GM23338 (cell line): ENCODE measurements at regions not wholly inside any gene's neighbourhood (a gene's known extent, or its start where the extent isn't known, plus 50 kb on each side); places are given as distances from the start of the nearest gene placed in this dataset.
A peak's percentile ranks its signal among the peaks of the same experiment; 100 is the strongest.
"Not testable (repeated sequence)": the region's sequence is repeated elsewhere in the genome, so short reads cannot be mapped to it uniquely, and the experiment has no call there.

Source experiments
- ATAC-seq: fragments of 200-7000 bp; cut with Tn5 transposase; 3 replicates; pipeline ENCODE4 v1.9.1; 2020
- DNase-seq: peaks from one replicate; pipeline ENCODE4 v3.0.0-alpha.2; 2015; ENCODE audit warnings: low spot score
- H2AFZ ChIP-seq: fragments of 200-600 bp; sonication (generic); 2 replicates; pipeline ENCODE4 v1.8.0; 2016; ENCODE audit warnings: antibody characterized with exemption, mild to moderate bottlenecking, moderate library complexity
- H3F3A ChIP-seq: fragments of 200-600 bp; sonication (generic); replicated peaks from 2 replicates; pipeline ENCODE4 v1.8.0; 2017; ENCODE audit warnings: antibody characterized with exemption, mixed run types, low read depth
- H3K27ac ChIP-seq: fragments of 200-600 bp; sonication (generic); 2 replicates; pipeline ENCODE4 v1.6.1; 2016; ENCODE audit warnings: low read depth
- H3K27me3 ChIP-seq: fragments of 200-600 bp; sonication (generic); 2 replicates; pipeline ENCODE4 v1.8.0; 2016; ENCODE audit warnings: mild to moderate bottlenecking, mixed run types, moderate library complexity; ENCODE audit not compliant: insufficient read depth
- H3K36me3 ChIP-seq: fragments of 200-600 bp; sonication (generic); 2 replicates; pipeline ENCODE4 v1.8.0; 2016; ENCODE audit warnings: mild to moderate bottlenecking; ENCODE audit not compliant: insufficient read depth
- H3K4me1 ChIP-seq: fragments of 200-600 bp; sonication (generic); 2 replicates; pipeline ENCODE4 v1.8.0; 2016; ENCODE audit warnings: mild to moderate bottlenecking, moderate library complexity; ENCODE audit not compliant: insufficient read depth
- H3K4me2 ChIP-seq: fragments of 200-600 bp; sonication (generic); 2 replicates; pipeline ENCODE4 v1.7.1; 2017; ENCODE audit warnings: mixed run types
- H3K4me3 ChIP-seq: fragments of 200-600 bp; sonication (generic); 2 replicates; pipeline ENCODE4 v1.6.1; 2016; ENCODE audit warnings: mixed run types
- H3K79me2 ChIP-seq: fragments of 200-600 bp; sonication (generic); replicated peaks from 2 replicates; pipeline ENCODE4 v1.8.0; 2017; ENCODE audit warnings: mild to moderate bottlenecking; ENCODE audit not compliant: insufficient read depth
- H3K9me2 ChIP-seq: fragments of 200-600 bp; sonication (generic); 2 replicates; pipeline ENCODE4 v1.8.0; 2017; ENCODE audit not compliant: insufficient read depth
- H4K20me1 ChIP-seq: fragments of 200-600 bp; sonication (generic); replicated peaks from 2 replicates; pipeline ENCODE4 v1.8.0; 2017; ENCODE audit warnings: mild to moderate bottlenecking; ENCODE audit not compliant: insufficient read depth
- H3K27ac Mint-ChIP-seq: 2 replicates; pipeline ENCODE4 v1.8.0; 2020; ENCODE audit warnings: inconsistent platforms, mild to moderate bottlenecking, moderate library complexity, mixed read lengths
- H3K27me3 Mint-ChIP-seq: 3 replicates; pipeline ENCODE4 v1.8.0; 2022; ENCODE audit warnings: low read depth, mild to moderate bottlenecking, moderate library complexity, mixed read lengths, inconsistent platforms; ENCODE audit not compliant: insufficient read depth, poor library complexity
- H3K36me3 Mint-ChIP-seq: 3 replicates; pipeline ENCODE4 v1.8.0; 2021; ENCODE audit warnings: low read depth, mild to moderate bottlenecking, inconsistent platforms, moderate library complexity, mixed read lengths
- H3K4me1 Mint-ChIP-seq: 3 replicates; pipeline ENCODE4 v1.8.0; 2020; ENCODE audit warnings: mild to moderate bottlenecking, inconsistent platforms, mixed read lengths
- H3K4me3 Mint-ChIP-seq: 3 replicates; pipeline ENCODE4 v1.8.0; 2021; ENCODE audit warnings: moderate library complexity, mild to moderate bottlenecking, inconsistent platforms, mixed read lengths
- H3K9me3 Mint-ChIP-seq: 3 replicates; pipeline ENCODE4 v1.8.0; 2020; ENCODE audit warnings: moderate library complexity, mild to moderate bottlenecking, inconsistent platforms, mixed read lengths
- EZH2 ChIP-seq: fragments of 200-600 bp; sonication (generic); IDR thresholded peaks from one replicate; pipeline ENCODE4 v1.8.0; 2017; ENCODE audit warnings: antibody characterized with exemption, mild to moderate bottlenecking, low read depth; ENCODE audit not compliant: unreplicated experiment
- EZH2phosphoT487 ChIP-seq: fragments of 200-600 bp; sonication (generic); IDR thresholded peaks from one replicate; pipeline ENCODE4 v1.8.1; 2018; ENCODE audit warnings: antibody characterized with exemption; ENCODE audit not compliant: unreplicated experiment
- JUNB ChIP-seq: IDR thresholded peaks from one replicate; pipeline ENCODE4 v1.6.1; 2016; ENCODE audit warnings: antibody characterized with exemption; ENCODE audit not compliant: unreplicated experiment
- NANOG ChIP-seq: IDR thresholded peaks from 2 replicates; pipeline ENCODE4 v1.6.1; 2016; ENCODE audit warnings: antibody characterized with exemption, borderline replicate concordance
- ZNF331 ChIP-seq: fragments of 250-450 bp; sonication (Bioruptor Pico); IDR thresholded peaks from 2 replicates; pipeline ENCODE4 v1.5.0; 2020; ENCODE audit warnings: low read depth, mild to moderate bottlenecking, moderate library complexity
- ZNF462 ChIP-seq: fragments of 250-450 bp; sonication (Bioruptor Pico); IDR thresholded peaks from 2 replicates; pipeline ENCODE4 v1.5.0; 2020; ENCODE audit warnings: mild to moderate bottlenecking, moderate library complexity
- TF ChIP-seq, protein P1 (sequence below): IDR thresholded peaks from one replicate; pipeline ENCODE4 v1.6.1; 2018; ENCODE audit warnings: antibody characterized with exemption; ENCODE audit not compliant: unreplicated experiment

DNA sequence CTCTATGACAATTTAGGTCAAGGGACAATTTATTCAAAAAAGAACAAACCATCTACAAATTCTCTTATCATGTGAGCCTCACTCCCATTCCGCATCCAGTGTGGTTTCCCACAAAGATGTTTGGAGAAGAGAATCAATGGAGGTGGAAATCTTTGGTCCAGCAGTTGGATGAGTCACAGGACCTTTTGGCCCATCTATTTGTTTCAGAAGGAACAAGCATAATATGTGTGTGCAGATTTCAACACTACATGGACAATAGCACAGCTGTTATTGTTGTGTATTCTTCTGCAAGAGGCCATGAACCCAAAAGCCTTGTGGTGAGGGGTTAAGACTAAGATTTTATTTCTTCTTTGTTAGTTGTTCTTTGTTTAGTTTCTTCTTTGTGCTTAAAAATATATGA, 61.6 kb downstream of the OR10A6 start:
- Histone ChIP-seq H3K79me2 (no peaks in the 10 kb centered on the region), H4K20me1 (no peaks in the 10 kb centered on the region), H3F3A (no peaks in the 10 kb centered on the region), H3K36me3 (no peaks in the 10 kb centered on the region), H3K27ac (no peak overlapping the region), H3K9me2 (no peaks in the 10 kb centered on the region), H3K4me1 (no peaks in the 10 kb centered on the region), H3K4me3 (no peak overlapping the region), H2AFZ (no peak overlapping the region), H3K4me2 (no peak overlapping the region), H3K27me3 (no peaks in the 10 kb centered on the region)
- TF ChIP-seq, protein P1, sequence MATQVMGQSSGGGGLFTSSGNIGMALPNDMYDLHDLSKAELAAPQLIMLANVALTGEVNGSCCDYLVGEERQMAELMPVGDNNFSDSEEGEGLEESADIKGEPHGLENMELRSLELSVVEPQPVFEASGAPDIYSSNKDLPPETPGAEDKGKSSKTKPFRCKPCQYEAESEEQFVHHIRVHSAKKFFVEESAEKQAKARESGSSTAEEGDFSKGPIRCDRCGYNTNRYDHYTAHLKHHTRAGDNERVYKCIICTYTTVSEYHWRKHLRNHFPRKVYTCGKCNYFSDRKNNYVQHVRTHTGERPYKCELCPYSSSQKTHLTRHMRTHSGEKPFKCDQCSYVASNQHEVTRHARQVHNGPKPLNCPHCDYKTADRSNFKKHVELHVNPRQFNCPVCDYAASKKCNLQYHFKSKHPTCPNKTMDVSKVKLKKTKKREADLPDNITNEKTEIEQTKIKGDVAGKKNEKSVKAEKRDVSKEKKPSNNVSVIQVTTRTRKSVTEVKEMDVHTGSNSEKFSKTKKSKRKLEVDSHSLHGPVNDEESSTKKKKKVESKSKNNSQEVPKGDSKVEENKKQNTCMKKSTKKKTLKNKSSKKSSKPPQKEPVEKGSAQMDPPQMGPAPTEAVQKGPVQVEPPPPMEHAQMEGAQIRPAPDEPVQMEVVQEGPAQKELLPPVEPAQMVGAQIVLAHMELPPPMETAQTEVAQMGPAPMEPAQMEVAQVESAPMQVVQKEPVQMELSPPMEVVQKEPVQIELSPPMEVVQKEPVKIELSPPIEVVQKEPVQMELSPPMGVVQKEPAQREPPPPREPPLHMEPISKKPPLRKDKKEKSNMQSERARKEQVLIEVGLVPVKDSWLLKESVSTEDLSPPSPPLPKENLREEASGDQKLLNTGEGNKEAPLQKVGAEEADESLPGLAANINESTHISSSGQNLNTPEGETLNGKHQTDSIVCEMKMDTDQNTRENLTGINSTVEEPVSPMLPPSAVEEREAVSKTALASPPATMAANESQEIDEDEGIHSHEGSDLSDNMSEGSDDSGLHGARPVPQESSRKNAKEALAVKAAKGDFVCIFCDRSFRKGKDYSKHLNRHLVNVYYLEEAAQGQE, result no peak
- no peak for TF ChIP-seq ZNF331
- TF ChIP-seq ZNF462, result no peak
- TF ChIP-seq NANOG, result no peak
- no peak for TF ChIP-seq EZH2phosphoT487
- TF ChIP-seq EZH2, result no peak
- TF ChIP-seq JUNB, result no peak
- Mint-ChIP-seq H3K27ac (no peak overlapping the region), H3K4me1 (no peaks in the 10 kb centered on the region), H3K27me3 (no peaks in the 10 kb centered on the region), H3K36me3 (peaks cover 2% of the 10 kb centered on the region; the same call in 1 of the 3 replicates), H3K4me3 (no peak overlapping the region), H3K9me3 (peaks cover 6% of the 10 kb centered on the region; the same call in 2 of the 3 replicates)
- ATAC-seq (no peak), DNase-seq (no peak)

DNA sequence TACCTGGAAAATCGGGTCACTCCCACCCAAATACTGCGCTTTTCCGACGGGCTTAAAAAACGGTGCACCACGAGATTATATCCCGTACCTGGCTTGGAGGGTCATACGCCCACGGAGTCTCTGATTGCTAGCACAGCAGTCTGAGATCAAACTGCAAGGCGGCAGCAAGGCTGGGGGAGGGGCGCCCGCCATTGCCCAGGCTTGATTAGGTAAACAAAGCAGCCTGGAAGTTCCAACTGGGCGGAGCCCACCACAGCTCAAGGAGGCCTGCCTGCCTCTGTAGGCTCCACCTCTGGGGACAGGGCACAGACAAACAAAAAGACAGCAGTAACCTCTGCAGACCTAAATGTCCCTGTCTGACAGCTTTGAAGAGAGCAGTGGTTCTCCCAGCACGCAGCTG, 64.5 kb upstream of the OR5P2 start:
- not testable (repeated sequence) for H3K27ac ChIP-seq, H3F3A ChIP-seq, ATAC-seq, H3K36me3 Mint-ChIP-seq, H3K27ac Mint-ChIP-seq, H3K4me3 Mint-ChIP-seq, H3K79me2 ChIP-seq, H3K27me3 ChIP-seq, H3K4me1 ChIP-seq, H4K20me1 ChIP-seq, H3K4me1 Mint-ChIP-seq, H3K36me3 ChIP-seq, H2AFZ ChIP-seq, H3K27me3 Mint-ChIP-seq, H3K4me3 ChIP-seq, H3K9me2 ChIP-seq
- peaks cover 12% of the 10 kb centered on the region; the same call in 2 of the 3 replicates for H3K9me3 Mint-ChIP-seq
- H3K4me2 ChIP-seq, result peak overlapping the region; percentile 55; the same call in 1 of the 2 replicates
- DNase-seq, result peak; percentile 41

DNA sequence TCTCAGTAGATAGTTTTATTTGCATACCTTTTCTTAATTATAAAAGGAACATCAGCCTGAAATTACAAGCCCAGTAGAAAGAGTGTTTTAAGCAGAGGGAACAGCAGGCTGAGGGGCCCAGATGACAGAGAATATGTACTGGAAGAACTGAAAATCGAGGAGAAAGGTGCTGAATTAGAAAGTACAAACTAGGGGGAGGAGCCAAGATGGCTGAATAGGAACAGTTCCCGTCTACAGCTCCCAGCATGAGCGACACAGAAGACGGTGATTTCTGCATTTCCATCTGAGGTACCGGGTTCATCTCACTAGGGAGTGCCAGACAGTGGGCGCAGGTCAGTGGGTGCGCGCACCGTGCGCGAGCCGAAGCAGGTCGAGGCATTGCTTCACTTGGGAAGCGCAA, 64.1 kb upstream of the OR5P2 start:
- H3K4me3 Mint-ChIP-seq, H3K27me3 ChIP-seq: not testable (repeated sequence)
- peak overlapping the region; percentile 72; the same call in 1 of the 2 replicates for H3K27ac Mint-ChIP-seq

More for the DNA sequence above, 64.1 kb upstream of the OR5P2 start:
- not testable (repeated sequence) for ATAC-seq, H3F3A ChIP-seq, H3K4me1 Mint-ChIP-seq, DNase-seq, H4K20me1 ChIP-seq, H3K36me3 ChIP-seq, H3K27me3 Mint-ChIP-seq, H3K4me1 ChIP-seq, H3K36me3 Mint-ChIP-seq, H3K9me2 ChIP-seq, H3K79me2 ChIP-seq, H3K4me3 ChIP-seq
- H3K4me2 ChIP-seq, result peak overlapping the region; percentile 55; the same call in 1 of the 2 replicates
- H3K27ac ChIP-seq, result peak overlapping the region; percentile 42; the same call in 1 of the 2 replicates
- H2AFZ ChIP-seq, result peak overlapping the region; percentile 38; the same call in 1 of the 2 replicates
- peaks cover 12% of the 10 kb centered on the region; the same call in 2 of the 3 replicates for H3K9me3 Mint-ChIP-seq
